ENCODE measurements at regions not wholly inside any gene's neighbourhood (a gene's known extent, or its start where the extent isn't known, plus 50 kb on each side); places are given as distances from the start of the nearest gene placed in this dataset.

DNA sequence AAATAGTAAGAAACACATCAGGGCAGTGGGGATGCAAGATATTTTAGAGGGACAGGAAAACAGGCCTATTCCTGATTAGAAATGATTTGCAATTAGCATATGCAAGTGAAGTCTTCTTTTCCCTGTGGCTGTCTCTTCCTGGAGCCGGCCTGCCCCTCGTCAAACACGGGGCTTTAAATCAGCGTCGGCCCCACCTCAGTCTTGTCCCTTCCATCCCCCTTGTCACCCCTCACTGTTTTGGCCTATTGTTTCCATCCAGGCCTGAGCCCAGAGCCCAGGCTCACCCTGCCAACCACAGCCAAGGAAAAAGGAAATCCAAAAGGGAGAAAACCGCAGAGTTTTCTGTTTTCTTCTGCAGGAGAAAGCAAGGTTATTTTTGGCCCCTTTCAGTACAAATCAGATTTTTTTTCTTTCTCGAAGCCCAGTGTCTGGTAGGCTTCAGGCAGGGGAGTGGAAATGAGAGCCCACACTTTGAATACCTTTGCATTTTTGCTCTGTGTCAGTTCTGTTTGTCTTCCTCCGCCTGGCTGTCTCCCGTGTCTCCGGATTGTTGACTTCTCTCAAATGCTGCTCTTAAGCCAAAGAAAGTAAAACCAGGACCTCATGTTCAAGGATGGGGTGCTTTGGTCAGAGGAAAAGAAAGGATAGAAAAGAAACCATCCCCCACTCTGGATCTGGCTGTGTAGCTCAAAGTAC is 399.9 kb upstream of the CDH11 start:
- CTCF ChIA-PET = no interaction called here
- no peaks in the 10 kb centered on the region for H3K36me3 ChIP-seq (ENCODE audit: control insufficient read depth in 1 of 2, insufficient read depth in 2 of 2, low read length in 2 of 2)
- intact Hi-C loops (cut with micrococcal nuclease) = no loop called here
- DNase-seq (ENCODE audit: low read depth, low spot score) = no peak
- no peaks in the 10 kb centered on the region for H3K27me3 ChIP-seq (ENCODE audit: insufficient read depth, low read length)
- H2AFZ ChIP-seq (ENCODE audit: low read depth, low read length, poor library complexity, severe bottlenecking) = no peak overlapping the region
- no peak for TF ChIP-seq ZNF274 (IDR thresholded peaks at IDR 0.05; ENCODE audit: low read depth, low read length)
- TF ChIP-seq, protein P1, sequence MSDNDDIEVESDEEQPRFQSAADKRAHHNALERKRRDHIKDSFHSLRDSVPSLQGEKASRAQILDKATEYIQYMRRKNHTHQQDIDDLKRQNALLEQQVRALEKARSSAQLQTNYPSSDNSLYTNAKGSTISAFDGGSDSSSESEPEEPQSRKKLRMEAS (IDR thresholded peaks at IDR 0.05) = no peak
- no peak for TF ChIP-seq POLR2AphosphoS5 (IDR thresholded peaks at IDR 0.05; ENCODE audit: low read depth, low read length)
- no peak for TF ChIP-seq ELF1 (IDR thresholded peaks at IDR 0.05; ENCODE audit: borderline replicate concordance, low read depth)
- no peak for TF ChIP-seq SIN3A (IDR thresholded peaks at IDR 0.05; ENCODE audit: low read depth)
- TF ChIP-seq, protein P2, sequence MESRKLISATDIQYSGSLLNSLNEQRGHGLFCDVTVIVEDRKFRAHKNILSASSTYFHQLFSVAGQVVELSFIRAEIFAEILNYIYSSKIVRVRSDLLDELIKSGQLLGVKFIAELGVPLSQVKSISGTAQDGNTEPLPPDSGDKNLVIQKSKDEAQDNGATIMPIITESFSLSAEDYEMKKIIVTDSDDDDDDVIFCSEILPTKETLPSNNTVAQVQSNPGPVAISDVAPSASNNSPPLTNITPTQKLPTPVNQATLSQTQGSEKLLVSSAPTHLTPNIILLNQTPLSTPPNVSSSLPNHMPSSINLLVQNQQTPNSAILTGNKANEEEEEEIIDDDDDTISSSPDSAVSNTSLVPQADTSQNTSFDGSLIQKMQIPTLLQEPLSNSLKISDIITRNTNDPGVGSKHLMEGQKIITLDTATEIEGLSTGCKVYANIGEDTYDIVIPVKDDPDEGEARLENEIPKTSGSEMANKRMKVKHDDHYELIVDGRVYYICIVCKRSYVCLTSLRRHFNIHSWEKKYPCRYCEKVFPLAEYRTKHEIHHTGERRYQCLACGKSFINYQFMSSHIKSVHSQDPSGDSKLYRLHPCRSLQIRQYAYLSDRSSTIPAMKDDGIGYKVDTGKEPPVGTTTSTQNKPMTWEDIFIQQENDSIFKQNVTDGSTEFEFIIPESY (IDR thresholded peaks at IDR 0.05; ENCODE audit: extremely low read depth, insufficient replicate concordance, low read length) = no peak
- BruUV-seq (replicated peaks) = no TSS peak
- no peaks in the 10 kb centered on the region for H4K20me1 ChIP-seq (ENCODE audit: insufficient read depth)
- RAD21 ChIA-PET (ENCODE audit: low non-redundant PET in 1 of 2, low total read pairs in 2 of 2, uncharacterized antibody in 2 of 2, unreplicated experiment in 2 of 2) = no interaction called here
- no peaks in the 10 kb centered on the region for H3K4me1 ChIP-seq (ENCODE audit: control insufficient read depth in 1 of 2, insufficient read depth in 2 of 2, low read length in 2 of 2)
- no peak overlapping the region for H3K9ac ChIP-seq (ENCODE audit: low read length)
- H3K4me3 ChIP-seq (replicated peaks in 1 of 2; ENCODE audit: low read depth in 1 of 2, low read length in 2 of 2) = no peak overlapping the region
- no peaks in the 10 kb centered on the region for H3K9me2 ChIP-seq (ENCODE audit: insufficient read depth)
- no peak overlapping the region for H3K27ac ChIP-seq (ENCODE audit: low read depth, low read length)
- POLR2A ChIA-PET = no interaction called here
- H3K4me2 ChIP-seq (ENCODE audit: low read length) = no peak overlapping the region
- no peaks in the 10 kb centered on the region for H3K79me2 ChIP-seq (ENCODE audit: insufficient read depth, low read length)
- no peak for ATAC-seq
- peaks cover 6 to 12% of the 10 kb centered on the region in 2 experiments; a peak in 2 of 4 replicates for H3K9me3 ChIP-seq (ENCODE audit: control insufficient read depth in 1 of 2, insufficient read depth in 1 of 2, low read depth in 1 of 2, low read length in 2 of 2)

DNA sequence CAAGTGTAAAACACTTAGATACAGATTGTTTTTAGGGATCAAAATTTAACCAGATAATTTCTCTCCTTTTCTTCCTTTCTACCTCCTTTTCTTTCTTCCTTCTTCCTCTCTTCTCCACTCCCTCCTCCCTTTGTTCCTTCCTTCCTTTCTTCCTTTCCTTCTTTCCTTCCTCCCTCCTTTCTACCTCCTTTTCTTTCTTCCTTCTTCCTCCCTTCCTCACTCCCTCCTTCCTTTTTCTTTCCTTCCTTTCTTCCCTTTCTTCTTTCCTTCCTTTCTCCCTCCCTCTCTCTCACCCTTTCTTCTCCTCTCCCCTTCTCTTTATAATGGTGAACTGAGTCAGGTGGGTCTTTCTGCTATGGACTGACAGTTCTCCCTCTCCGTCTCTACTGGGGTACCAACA is 397.5 kb upstream of the CDH11 start:
- Histone ChIP-seq H3K9me2 (ENCODE audit: insufficient read depth) (no peaks in the 10 kb centered on the region), H3K4me2 (ENCODE audit: low read length) (no peak overlapping the region), H3K4me3 (replicated peaks in 1 of 2; ENCODE audit: low read depth in 1 of 2, low read length in 2 of 2) (no peak overlapping the region), H3K79me2 (ENCODE audit: insufficient read depth, low read length) (no peaks in the 10 kb centered on the region), H3K9ac (ENCODE audit: low read length) (no peak overlapping the region), H3K9me3 (ENCODE audit: control insufficient read depth in 1 of 2, insufficient read depth in 1 of 2, low read depth in 1 of 2, low read length in 2 of 2) (peaks cover 7 to 10% of the 10 kb centered on the region in 2 experiments; a peak in 2 of 4 replicates), H3K4me1 (ENCODE audit: control insufficient read depth in 1 of 2, insufficient read depth in 2 of 2, low read length in 2 of 2) (no peaks in the 10 kb centered on the region), H3K36me3 (ENCODE audit: control insufficient read depth in 1 of 2, insufficient read depth in 2 of 2, low read length in 2 of 2) (no peaks in the 10 kb centered on the region), H3K27ac (ENCODE audit: low read depth, low read length) (no peak overlapping the region), H3K27me3 (ENCODE audit: insufficient read depth, low read length) (no peaks in the 10 kb centered on the region), H4K20me1 (ENCODE audit: insufficient read depth) (no peaks in the 10 kb centered on the region), H2AFZ (ENCODE audit: low read depth, low read length, poor library complexity, severe bottlenecking) (no peak overlapping the region)
- intact Hi-C loops (cut with micrococcal nuclease) = no loop called here
- TF ChIP-seq ZNF274 (IDR thresholded peaks at IDR 0.05; ENCODE audit: low read depth, low read length) (no peak), ZFX (IDR thresholded peaks at IDR 0.05) (no peak), SP1 (IDR thresholded peaks at IDR 0.05; ENCODE audit: low read depth) (no peak), FOSL1 (IDR thresholded peaks at IDR 0.05; ENCODE audit: low read depth) (no peak), ELF1 (IDR thresholded peaks at IDR 0.05; ENCODE audit: borderline replicate concordance, low read depth) (no peak), EZH2phosphoT487 (IDR thresholded peaks at IDR 0.05; ENCODE audit: borderline replicate concordance) (no peak), EGR1 (IDR thresholded peaks at IDR 0.05; ENCODE audit: low read depth) (no peak), EZH2 (IDR thresholded peaks at IDR 0.05) (no peak), SRF (IDR thresholded peaks at IDR 0.05; ENCODE audit: low read depth) (no peak)
- TF ChIP-seq, protein P3, sequence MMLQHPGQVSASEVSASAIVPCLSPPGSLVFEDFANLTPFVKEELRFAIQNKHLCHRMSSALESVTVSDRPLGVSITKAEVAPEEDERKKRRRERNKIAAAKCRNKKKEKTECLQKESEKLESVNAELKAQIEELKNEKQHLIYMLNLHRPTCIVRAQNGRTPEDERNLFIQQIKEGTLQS (IDR thresholded peaks at IDR 0.05) = no peak
- TF ChIP-seq, protein P2 (IDR thresholded peaks at IDR 0.05; ENCODE audit: extremely low read depth, insufficient replicate concordance, low read length) = no peak
- ATAC-seq = no peak
- ChIA-PET CTCF (no interaction called here), POLR2A (no interaction called here), RAD21 (ENCODE audit: low non-redundant PET in 1 of 2, low total read pairs in 2 of 2, uncharacterized antibody in 2 of 2, unreplicated experiment in 2 of 2) (no interaction called here)
- no TSS peak for BruUV-seq (replicated peaks)
- no peak for DNase-seq (ENCODE audit: low read depth, low spot score)
